Activated CD4-positive, CD25-positive, alpha-beta regulatory T cell treated with anti-CD3 and anti-CD28 coated beads, Interleukin-2, amount 50 U/mL, for 16 hours (primary cell): ENCODE measurements at regions not wholly inside any gene's neighbourhood (a gene's known extent, or its start where the extent isn't known, plus 50 kb on each side); places are given as distances from the start of the nearest gene placed in this dataset.
"Not testable (repeated sequence)": the region's sequence is repeated elsewhere in the genome, so short reads cannot be mapped to it uniquely, and the experiment has no call there.

Source experiments
- DNase-seq: peaks from one replicate; pipeline ENCODE4 v3.0.0-alpha.2; 2020; ENCODE audit warnings: low read depth, low spot score

DNA sequence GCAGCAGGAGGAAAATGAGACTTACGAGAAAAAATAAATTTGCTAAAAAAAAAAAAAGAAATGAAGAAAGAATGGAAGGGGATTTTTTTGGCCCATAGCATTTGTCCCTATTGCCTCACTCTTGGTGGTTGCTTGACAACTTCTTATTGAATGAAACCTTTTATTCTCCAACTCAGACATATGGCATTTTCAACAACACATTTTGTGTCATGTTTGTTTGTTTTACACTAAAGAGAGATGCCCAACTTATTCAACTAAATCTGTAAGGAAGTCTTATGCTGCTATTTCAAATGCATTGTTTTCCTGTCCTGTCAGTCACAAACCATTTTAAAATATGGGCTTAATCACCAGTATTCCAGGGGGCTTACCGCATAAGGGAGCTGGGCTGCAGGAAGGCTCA is 409.1 kb upstream of the TENM3 start:
- no peak for DNase-seq

DNA sequence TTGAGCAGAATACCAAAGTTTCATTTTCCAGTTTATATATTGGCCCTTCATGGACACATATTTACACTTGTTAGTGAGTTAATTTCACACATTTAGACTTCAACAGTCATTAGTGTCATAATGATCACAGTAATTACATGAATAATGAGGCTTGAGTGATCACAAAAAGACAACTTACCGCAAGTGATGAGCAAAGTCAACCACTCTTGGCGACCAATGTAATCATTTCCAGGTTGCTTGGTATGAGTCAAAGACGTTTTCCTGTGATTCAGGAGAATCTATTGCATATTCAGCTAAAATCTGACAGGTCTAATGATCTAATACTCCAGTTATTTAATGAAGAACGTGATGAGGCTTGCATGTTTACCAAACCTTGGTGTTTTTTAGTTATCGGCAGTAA is 407.9 kb upstream of the TENM3 start:
- DNase-seq: no peak

DNA sequence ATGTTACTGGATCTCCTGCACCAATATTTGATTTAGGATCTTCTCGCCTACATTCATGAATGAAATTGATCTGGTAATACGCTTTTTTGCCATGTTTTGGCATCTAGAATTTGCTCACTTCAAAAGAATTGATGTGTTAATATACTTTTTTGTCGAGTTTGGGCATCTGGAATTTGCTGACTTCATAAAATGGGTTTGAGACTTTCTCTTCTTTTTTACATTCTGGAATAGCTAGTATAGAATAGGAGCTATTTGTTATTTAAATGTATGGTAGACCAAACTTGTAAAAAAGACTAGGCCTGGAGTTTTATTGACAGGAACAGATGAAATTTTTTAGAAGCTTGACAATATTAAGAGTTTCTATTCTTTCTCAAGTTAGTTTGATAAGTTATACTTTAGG is 404.9 kb upstream of the TENM3 start:
- DNase-seq: no peak

DNA sequence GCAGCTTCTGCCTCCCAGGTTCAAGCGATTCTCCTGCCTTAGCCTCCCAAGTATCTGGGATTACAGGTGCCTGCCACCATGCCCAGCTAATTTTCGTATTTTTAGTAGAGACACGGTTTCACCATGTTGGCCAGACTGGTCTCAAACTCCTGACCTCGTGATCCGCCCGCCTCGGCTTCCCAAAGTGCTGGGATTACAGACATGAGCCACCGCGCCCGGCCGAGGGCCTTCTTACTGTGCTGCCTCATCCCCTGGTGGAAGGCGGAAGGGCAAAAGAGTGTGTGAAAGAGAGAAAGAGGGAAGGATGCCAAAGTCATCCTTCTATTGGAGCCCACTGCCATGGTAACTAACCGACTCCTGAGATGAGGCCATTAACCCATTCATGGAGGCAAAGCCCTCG is 399.4 kb upstream of the TENM3 start:
- DNase-seq: not testable (repeated sequence)

- no peak for DNase-seq
These were observed 397.6 kb upstream of the TENM3 start for GRCh38 chr4:181845617-181846016.

- DNase-seq: no peak
These were observed 396.3 kb upstream of the TENM3 start for GRCh38 chr4:181846934-181847333.

DNA sequence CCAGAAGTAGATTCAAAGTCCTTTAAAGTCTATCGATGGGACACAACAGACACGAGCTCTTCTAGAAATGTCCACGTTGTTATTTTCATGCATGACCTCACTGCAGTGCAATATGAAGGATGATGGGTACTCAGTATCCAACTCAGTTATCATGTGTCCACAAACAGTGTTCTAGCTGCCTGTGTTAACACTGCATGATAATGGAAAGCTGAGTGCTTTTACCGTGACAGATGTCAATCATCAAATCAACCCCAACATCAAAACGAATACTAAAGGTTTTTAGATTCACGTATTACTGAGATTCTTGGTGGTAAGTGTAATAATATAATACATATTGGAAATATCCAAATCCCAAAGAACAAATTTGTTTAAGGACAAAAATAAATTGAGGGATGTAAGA is 394.8 kb upstream of the TENM3 start:
- DNase-seq: no peak

GRCh38 chr4:181849472-181849871 is 393.7 kb upstream of the TENM3 start:
- DNase-seq: no peak

GRCh38 chr4:181853881-181854511 is 389.2 kb upstream of the TENM3 start:
- DNase-seq: no peak

- no peak for DNase-seq
These were observed 387.9 kb upstream of the TENM3 start for GRCh38 chr4:181855307-181855706.

DNA sequence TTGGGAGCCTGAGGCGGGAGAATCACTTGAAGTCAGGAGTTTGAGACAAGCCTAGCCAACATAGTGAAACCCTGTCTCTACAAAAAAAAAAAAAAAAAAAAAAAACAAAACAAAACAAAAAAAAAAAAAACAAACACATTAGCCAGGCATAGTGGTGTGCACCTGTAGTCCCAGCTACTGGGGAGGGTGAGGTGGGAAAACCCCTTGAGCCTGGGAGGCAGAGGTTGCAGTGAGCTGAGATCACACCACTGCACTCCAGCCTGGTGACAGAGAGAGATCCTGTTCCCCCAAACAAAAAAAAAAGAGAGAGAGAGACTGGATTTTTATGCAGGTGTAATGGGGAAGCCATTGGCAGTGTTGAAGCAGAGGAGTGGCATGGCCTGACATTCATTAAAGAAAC is 385.7 kb upstream of the TENM3 start:
- DNase-seq: not testable (repeated sequence)

DNA sequence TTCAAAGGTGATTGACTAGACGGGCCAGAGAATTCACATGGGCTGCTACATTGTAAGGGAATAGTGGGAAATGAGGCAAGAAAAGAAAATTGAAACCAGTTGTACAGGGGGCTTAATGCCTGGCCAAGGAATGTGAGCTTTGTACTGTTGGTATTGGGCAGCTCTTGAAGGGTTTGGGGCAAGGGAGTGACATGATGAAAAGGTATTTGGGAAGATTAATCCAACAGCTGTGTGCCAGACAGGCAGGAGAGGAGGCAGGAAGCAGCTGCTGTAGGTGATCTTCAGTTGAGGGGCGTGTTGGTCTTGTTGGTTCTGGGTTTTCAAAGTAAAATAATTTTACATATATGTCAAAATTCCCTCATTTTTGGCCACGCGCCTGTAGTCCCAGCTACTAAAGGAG is 384.5 kb upstream of the TENM3 start:
- DNase-seq: no peak

DNA sequence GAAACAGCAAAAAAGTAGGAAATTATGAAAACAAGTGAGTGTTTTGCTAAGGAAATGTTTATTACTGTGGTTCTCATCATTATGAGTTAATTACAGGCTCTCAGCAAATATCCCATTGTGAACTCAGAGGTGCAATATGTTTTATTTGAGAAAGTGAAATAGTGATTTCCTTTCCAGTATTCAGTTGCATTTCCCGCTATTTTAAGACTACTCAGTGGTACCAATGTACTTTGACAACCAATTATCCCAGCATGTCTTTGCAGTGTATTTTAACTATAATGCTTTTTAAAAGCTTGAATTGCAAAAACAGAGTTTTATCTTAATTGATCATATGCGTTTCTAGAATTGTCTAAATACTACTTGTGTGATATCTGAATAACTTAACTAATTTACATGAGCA is 383.8 kb upstream of the TENM3 start:
- DNase-seq: no peak

DNA sequence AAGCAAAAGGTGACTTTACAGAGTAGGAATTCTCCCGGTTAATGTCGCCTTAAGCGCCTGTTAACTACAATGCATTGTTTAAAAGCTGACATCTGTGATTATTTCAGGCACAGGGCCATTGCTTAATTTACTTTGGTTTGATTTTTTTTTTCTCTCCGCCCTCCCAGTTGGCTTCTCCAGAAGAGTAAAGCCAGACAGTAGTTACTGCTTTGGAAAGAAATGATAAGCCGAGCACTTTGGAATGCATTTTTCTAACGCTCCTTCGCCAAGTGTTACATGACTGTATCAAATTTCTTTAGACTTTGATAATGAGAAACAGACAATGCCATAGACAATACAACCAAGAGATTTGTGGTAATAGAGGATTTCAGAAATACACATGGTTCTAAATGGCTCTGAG is 383.0 kb upstream of the TENM3 start:
- DNase-seq: no peak

DNA sequence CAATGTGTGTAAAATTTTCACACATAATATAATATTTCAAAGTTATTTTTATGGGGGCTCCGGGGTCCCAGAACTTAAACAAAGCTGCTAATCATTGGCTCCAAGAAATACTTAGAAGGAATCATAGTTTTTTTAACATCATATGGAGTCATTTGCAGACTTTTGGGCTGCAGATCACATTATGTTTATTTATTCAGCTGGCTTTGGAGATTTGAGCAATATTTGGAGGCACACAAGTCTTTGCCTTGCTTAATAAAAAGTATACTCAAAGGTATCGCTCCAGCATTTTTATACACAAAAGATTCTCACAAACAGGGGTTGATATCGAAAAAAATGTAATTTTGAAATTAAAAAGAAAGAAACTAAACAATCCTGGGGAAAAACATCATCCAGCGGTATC is 382.5 kb upstream of the TENM3 start:
- DNase-seq: no peak

DNA sequence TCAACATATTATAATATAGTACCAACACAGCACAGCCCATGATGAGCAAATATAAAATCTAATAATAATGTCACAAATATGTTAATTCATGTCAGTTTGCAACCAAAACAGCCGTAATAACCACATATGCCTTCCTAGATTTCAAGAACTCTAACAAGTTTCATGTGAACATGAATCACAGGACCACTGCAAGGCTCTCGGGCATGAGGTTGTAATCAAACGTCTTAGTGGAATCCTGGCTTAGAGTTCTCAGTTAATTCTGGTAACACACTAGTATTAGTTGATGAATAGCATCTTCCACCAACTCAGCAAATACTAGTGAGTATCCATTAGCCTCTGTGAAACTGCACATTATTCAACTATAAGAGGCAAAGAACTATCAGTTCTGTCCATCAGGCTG is 379.3 kb upstream of the TENM3 start:
- no peak for DNase-seq

DNA sequence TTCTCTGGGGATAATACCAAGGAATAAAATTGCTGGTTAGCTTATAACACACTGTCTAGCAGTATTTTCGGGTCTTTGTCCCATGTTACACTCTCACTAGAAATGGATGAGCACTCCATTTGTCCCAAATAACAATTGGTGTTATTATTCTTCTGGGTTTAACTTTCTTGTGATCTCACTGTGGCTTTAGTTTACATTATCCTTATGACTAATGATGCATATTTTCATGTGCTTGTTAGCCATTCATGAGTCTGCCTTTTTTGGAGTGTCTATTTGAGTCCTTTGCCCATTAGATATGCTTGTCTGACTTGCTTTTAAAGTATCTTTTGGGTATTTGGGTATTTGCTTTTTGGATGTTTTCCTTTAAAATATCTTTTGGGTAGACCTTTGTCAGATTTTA is 372.9 kb upstream of the TENM3 start:
- no peak for DNase-seq

DNA sequence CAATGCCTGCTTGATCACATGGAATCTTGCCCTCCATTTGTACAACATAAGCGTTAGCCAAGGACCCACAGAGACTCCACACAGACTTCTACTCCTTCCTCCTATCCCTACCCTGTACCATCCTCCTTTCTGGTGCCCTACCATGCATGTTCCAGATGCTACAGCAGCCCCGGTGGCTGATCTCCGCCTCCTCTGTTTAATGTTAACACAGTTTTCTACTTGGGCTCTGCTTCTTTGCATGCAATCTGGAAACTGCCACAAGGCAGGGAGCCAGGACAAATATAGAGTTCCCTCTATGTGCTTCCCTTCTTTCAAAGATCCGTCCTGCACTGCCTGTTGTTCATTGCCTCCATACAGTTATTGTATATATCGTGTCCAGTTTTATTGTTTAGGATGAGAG is 368.6 kb upstream of the TENM3 start:
- no peak for DNase-seq

DNA sequence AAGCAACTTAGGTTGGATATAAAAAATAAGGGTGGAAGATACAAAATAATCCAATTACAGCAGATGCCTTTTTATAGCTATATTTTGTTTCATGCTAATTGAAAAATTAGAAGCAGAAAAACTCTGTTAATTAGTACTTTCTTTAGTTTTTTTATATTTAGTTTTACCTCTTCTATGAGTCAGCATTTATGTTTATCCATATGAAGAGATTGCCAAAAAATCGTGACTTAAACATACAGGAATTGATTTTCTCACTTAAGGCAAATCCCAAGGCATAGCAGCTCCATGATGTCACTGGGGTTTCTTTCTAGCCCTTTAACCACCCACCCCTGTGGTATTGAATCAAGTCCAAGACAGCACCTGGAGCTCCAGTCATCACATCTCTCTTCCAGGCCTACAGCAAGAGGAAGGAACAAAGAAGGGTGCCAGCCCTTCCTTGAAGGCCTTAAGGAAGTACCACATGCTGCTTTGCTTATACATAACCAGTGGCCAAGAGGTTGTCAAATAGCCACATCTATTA is 365.8 kb upstream of the TENM3 start:
- no peak for DNase-seq

DNA sequence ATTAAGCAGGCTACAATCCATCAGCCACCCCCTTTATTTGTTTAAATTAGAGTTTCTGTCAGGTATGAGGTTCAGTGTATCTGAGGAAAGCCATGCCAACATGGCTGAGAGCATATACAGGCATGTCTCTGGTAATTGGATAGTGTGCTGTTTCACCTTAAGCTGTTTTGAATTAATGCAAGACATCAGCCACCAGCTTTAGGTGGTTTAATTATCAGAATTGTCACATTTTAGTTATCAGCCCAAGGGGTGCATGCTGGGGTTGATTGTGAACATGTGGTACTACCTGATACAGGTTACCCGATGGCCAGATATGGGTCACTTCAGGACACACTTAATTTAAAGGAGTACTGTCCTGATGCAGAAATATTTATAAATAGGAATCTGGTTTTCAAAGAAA is 353.2 kb upstream of the TENM3 start:
- DNase-seq: no peak

GRCh38 chr4:181890911-181891310 is 352.3 kb upstream of the TENM3 start:
- DNase-seq: no peak

- no peak for DNase-seq
These were observed 346.6 kb upstream of the TENM3 start for GRCh38 chr4:181896614-181897013.

DNA sequence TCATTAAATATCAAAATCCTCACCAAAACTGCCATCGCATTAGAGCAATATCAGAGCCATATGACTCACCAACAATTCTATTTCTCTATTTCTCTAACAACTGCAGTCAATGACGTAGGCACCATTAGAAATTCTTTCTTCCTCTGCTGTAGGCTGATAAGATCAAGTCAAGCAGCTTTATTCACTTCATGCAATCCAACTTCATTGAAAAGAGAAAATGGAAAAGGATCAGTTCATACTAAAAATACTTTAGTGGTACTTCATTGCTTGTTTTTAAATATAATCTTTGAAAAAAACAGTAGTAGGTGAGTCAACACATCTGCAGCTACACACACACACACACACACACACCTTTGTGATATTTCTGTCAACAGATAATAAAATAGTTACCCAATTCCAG is 345.3 kb upstream of the TENM3 start:
- DNase-seq: no peak

- DNase-seq: not testable (repeated sequence)
These were observed 340.8 kb upstream of the TENM3 start for GRCh38 chr4:181902404-181902803.
